Stimulated activated CD8-positive, alpha-beta memory T cell treated with anti-CD3 and anti-CD28 coated beads, Interleukin-15, amount 100 ng/mL, for 1 hour (primary cell): ENCODE measurements at regions not wholly inside any gene's neighbourhood (a gene's known extent, or its start where the extent isn't known, plus 50 kb on each side); places are given as distances from the start of the nearest gene placed in this dataset.

ENCODE experiments used
- DNase-seq: peaks from one replicate; pipeline ENCODE4 v3.0.0-alpha.2; 2020; ENCODE audit warnings: low read depth

DNA sequence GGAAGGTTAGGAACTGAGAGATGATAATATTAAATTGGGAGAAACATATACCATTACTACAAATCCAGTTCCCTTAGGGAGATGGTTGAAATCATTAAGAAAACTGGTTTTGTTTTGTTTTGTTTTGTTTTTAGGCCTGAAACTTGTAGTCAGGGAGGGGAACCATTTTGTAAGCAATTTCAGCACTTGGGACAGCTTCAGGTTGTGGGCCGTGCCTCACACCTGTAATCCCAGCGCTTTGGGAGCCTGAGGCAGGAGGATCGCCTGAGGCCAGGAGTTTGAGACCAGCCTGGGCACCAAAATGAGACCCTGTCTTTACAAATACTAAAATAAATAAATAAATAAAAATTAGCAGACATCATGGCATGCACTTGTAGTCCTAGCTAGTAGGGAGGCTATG is 694.3 kb upstream of the NR5A2 start:
- DNase-seq = no peak

GRCh38 chr1:199335496-199335895 is 692.0 kb upstream of the NR5A2 start:
- no peak for DNase-seq

DNA sequence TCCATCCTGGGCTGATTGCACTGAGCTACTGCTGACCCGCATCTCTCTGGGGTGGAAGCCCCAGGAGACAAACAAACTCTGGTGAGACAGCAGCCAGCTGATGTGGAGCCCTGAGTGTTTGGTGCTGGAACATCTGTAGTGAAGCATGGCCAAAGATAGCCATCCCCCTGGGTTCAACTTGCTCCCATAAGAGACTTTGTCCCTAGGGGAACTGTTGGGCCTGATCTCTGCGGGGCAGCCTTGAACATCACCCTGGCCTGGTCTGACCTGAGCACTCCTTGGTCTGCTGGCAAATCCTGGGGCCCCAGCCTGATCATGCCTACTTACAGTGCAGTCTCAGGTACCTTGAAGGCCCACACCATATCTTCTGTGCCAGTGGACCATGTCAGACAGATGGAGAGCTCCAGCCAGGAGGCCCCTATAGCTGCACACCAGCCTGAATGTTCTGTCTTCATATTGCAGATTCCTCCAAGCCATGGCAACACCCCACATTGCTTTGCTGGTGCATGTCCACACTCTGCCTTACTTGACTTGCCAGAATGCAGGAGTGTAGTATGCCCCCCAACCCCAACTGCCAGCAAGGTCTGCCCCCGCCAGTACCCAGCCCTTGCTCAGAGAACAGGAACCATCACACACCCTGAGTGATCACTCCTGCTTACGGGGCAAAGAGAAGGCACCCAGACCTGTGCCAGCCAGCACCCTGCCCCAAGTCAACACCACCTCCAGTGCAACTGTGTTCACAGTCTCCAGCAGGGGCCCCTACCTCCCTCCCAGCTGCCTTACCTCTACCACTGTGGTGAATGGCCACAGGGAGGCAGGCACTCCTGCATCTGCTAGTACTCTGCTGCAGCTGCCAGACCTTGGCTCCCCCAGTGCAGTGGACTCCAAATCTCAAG is 690.5 kb upstream of the NR5A2 start:
- no peak for DNase-seq

DNA sequence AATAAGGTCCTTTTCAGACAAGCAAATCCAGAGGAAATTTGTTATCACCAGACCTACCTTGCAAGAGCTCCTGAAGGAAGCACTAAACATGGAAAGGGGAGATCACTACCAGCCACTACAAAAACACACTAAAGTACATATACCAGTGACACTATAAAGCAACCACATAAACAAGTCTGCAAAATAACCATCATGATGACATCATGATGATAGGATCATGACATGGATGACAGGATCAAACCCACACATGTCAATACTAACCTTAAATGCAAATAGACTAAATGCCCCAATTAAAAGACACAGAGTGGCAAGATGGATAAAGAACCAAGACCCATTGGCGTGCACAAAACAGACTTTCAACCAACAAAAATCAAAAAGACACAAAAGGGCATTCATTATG is 688.8 kb upstream of the NR5A2 start:
- DNase-seq = no peak

- no peak for DNase-seq
Measured at GRCh38 chr1:199352351-199352750, 675.2 kb upstream of the NR5A2 start.

- DNase-seq = no peak
Measured at GRCh38 chr1:199353906-199354305, 673.6 kb upstream of the NR5A2 start.

DNA sequence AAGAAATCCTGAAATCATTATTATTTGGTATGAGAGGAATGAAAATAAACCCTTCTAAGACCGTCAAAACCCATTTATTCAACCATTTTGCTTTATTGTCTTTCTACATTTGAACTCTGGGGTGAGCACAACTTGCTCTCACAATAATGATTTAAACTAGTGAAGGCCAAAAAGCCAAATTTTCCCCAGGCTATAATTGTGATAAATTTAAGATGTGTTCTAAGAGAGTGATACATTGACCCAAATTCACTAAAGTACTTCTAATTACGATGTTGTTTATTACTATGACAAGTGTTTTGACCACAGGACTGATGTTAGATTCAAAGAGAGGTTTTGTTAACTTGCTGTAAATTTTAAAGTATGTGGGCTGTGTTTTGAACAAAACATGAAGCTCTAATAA is 670.9 kb upstream of the NR5A2 start:
- no peak for DNase-seq

DNA sequence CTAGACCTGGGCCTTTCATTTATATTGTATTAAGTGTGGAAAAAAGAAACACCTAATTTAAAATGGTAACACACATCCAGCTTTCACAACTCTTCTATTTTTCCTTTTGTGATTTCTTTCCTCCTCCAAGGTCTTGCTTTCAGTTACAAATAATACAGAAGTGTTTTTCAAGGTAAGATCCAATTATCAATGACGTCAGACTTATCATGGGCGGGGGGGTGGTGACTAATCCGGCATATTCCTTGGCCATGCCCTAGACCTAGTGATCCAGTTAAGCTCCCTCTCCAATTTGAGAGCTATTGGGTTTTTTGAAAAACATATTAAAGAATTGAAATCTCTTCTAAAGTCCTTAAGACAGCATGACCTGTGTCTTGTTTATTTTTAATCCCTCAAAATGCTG is 669.9 kb upstream of the NR5A2 start:
- DNase-seq = no peak

DNA sequence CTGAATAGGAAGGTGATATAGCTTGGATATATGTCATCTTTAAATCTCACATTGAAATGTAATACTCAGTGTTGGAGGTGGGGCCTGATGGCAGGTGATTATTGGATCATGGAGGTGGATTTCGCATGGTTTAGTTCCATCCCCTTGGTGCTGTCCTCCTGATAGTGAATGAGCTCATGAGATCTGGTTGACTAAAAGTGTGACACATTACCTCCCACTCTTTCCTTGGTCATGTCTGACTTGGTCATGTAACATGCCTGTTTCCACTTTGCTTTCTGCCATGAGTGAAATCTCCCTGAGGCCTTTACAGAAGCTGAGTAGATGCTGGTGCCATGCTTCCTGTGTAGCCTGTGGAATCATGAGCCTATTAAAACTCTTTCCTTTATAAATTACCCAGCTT is 664.5 kb upstream of the NR5A2 start:
- DNase-seq = no peak

DNA sequence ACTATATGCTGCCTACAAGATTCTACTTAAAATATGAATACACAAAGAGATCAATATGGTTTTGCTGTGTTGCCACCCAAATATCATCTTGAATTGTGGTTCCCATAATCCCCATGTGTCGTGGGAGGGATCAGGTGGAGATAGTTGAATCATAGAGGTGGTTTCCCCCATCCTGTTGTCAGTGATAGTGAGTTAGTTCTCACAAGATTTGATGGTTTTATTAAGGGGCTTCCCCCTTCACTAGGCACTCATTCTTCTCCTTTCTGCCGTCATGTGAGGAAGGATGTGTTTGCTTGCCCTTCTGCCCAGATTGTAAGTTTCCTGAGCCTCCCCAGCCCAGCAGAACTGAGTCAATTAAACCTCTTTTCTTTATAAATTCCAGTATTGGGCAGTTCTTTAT is 654.4 kb upstream of the NR5A2 start:
- no peak for DNase-seq

- no peak for DNase-seq
Measured at GRCh38 chr1:199377211-199377610, 650.3 kb upstream of the NR5A2 start.

DNA sequence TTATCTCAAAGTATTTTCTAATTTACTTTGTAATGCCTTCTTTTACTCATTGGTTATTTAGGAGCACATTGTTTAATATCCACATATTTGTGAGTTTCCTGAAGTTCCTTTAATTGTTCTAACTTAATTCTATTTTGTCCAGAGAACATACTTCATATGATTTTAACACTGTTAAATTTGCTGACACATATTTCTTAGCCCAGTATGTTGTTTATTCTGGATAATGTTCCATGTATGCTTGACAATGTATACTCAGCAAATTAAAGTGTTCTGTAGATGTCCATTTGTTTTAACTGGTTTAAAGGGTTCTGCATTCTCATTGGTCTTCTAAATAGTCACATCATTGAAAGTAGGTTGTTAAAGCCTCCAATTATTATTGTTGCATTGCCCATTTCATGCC is 643.7 kb upstream of the NR5A2 start:
- DNase-seq = no peak

GRCh38 chr1:199394856-199395255 is 632.7 kb upstream of the NR5A2 start:
- DNase-seq = no peak

- no peak for DNase-seq
Measured at GRCh38 chr1:199396456-199396855, 631.1 kb upstream of the NR5A2 start.

GRCh38 chr1:199399996-199400724 is 627.4 kb upstream of the NR5A2 start:
- DNase-seq = no peak

- no peak for DNase-seq
Measured at GRCh38 chr1:199403531-199404116, 623.9 kb upstream of the NR5A2 start.

- no peak for DNase-seq
Measured at GRCh38 chr1:199404191-199404590, 623.3 kb upstream of the NR5A2 start.

DNA sequence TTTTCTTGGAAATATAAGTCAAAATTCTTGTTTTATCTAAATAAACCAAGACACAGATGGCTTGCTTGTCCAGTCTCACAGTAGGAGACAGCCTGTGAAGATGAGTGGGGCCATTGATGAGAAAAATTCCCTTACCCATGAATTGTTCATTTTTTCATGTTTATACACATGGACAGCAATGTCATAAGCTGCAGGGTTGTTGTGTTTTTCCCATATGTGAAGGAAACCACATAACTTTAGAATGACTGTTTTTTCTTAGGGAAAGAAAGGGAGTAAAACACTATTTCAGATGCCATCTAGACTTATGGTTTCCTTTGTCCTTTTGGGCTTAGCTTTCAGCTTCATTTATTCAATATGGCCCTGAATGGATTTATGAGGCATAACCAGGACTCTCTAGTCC is 622.5 kb upstream of the NR5A2 start:
- no peak for DNase-seq

- no peak for DNase-seq
Measured at GRCh38 chr1:199405634-199406196, 621.8 kb upstream of the NR5A2 start.

DNA sequence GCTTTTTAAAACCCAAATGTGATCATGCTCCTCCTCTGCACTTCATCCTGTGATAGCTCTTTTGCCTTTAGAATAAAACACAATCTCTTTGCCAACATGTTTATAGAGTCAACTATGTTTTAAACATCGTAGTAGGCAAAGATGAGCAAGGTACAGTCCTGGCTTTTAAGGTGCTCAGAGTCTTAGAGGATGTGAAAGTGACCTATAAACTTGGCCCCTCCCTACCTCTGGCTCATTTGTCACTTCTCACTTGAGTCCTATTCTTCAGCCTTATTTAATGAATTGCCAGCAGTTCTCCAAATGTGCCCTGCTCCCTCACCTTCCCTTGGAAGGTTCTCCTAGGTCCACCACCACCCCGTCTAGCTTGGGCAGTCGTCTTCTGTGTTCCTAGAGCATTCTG is 617.0 kb upstream of the NR5A2 start:
- DNase-seq = no peak

GRCh38 chr1:199411506-199411905 is 616.0 kb upstream of the NR5A2 start:
- no peak for DNase-seq

GRCh38 chr1:199422206-199422605 is 605.3 kb upstream of the NR5A2 start:
- no peak for DNase-seq

DNA sequence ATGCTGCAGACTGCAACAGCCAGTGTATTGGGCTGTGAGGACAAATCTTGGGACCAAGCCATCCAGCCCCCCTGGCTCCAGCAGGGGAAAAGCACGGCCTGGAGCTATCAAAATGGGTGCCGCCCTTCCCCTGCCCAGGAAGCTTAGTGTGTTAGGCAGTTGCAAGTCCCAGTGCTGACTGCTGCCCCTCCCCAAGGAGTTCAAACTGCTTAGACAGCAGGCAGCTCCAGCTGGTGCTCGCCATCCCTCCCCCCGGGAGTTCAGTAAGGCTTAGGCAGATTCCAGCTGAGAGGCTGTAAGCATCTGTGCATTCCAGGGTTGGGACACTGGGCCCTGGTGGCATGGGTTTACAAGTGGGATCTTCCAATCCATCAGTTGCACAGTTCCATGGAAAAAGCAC is 579.6 kb upstream of the NR5A2 start:
- DNase-seq = no peak
